B cell (primary cell): ENCODE measurements at regions not wholly inside any gene's neighbourhood (a gene's known extent, or its start where the extent isn't known, plus 50 kb on each side); places are given as distances from the start of the nearest gene placed in this dataset.

ENCODE experiments used
- EZH2 ChIP-seq: IDR thresholded peaks from 2 replicates; pipeline ENCODE4 v1.6.1; 2012; ENCODE audit warnings: borderline replicate concordance, low read depth, mild to moderate bottlenecking, moderate library complexity, low read length; ENCODE audit not compliant: insufficient read depth, poor library complexity, severe bottlenecking
- TF ChIP-seq, protein P1 (sequence below): fragments of 200-600 bp; IDR thresholded peaks from one replicate; pipeline ENCODE4 v1.8.0; 2022; ENCODE audit warnings: antibody characterized with exemption, mild to moderate bottlenecking

DNA sequence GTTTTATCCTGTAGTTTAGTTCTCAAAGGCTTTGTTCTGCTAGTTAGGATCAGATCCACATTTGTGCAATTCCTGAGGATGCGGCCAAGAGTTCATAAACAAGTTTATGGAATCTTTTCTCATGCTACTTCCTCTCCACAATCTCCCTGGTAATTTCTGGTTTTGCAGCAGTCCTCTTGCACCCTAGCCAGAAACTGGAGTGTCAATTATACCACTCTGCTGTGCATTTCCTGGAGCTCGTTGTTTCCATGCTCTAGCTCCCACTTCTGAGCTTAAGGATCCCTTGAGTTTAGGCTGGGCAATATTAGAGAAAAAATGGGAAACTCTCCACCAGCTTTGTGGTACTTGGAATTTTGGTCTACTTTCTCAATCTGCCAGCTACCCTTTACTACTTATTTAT, 474.7 kb downstream of the DIRAS2 start:
- TF ChIP-seq, protein P1, sequence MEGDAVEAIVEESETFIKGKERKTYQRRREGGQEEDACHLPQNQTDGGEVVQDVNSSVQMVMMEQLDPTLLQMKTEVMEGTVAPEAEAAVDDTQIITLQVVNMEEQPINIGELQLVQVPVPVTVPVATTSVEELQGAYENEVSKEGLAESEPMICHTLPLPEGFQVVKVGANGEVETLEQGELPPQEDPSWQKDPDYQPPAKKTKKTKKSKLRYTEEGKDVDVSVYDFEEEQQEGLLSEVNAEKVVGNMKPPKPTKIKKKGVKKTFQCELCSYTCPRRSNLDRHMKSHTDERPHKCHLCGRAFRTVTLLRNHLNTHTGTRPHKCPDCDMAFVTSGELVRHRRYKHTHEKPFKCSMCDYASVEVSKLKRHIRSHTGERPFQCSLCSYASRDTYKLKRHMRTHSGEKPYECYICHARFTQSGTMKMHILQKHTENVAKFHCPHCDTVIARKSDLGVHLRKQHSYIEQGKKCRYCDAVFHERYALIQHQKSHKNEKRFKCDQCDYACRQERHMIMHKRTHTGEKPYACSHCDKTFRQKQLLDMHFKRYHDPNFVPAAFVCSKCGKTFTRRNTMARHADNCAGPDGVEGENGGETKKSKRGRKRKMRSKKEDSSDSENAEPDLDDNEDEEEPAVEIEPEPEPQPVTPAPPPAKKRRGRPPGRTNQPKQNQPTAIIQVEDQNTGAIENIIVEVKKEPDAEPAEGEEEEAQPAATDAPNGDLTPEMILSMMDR = no peak
- TF ChIP-seq EZH2 = no peak
